Amygdala (tissue), 56 donors: ENCODE measurements at regions not wholly inside any gene's neighbourhood (a gene's known extent, or its start where the extent isn't known, plus 50 kb on each side); places are given as distances from the start of the nearest gene placed in this dataset.

ENCODE experiments used
- DNase-seq, 56 donors: peaks; one replicate each; lab custom pipeline; 2025; lab: John Stamatoyannopoulos, UW

- DNase-seq, result no peak
Observed at GRCh38 chr6:148175550-148176188, 167.0 kb upstream of the SASH1 start.

DNA sequence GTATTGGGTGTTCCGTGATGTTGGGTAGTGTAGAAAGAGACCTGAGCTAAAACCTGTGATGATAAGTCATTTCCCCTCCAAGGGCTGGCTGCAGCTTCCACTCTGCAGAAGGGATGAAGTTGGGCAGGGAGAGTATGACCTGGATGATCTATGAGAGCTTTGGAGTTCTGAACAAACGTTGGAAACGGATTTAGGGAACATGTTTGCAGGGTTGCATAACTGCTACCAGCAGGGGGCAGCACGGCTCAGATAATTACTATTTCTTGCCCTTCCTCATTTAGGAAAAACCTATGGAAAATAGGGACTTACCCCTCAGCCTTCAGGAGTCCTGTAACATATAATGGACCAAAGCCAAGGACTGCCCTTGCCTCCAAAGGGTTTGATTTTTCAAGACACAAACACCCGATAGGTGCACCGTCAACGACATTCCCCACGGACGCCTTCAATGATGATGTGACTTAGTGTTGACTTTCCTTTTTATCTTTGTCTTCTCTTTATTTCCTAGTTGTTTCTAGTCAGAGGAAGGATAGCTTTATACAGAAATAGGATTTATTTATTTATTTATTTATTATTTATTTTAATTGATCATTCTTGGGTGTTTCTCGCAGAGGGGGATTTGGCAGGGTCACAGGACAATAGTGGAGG, 164.9 kb upstream of the SASH1 start:
- peak in 34 of 56 donors; percentile 1 to 83 (median 25) for DNase-seq

DNA sequence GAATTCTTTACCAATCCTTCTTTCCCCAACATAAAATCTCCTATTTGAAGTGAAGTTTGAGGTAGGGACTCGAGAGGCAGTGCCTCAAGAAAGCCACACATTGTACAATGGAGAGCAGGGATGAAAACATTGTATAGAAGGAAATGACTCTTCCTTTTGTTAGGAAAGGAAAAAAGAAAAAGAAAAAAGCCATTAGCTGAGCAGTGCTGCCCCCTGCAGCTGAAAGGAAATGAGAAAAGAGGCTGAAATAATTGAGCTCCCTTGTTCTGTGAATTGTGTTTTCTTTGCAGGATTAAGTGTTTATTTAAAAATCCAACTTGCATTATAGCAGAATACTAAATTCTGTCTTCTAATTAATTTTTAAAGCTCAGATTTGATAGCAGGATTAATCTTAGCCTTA, 162.9 kb upstream of the SASH1 start:
- DNase-seq, result peak in 8 of 56 donors; percentile 1 to 54 (median 6)

DNA sequence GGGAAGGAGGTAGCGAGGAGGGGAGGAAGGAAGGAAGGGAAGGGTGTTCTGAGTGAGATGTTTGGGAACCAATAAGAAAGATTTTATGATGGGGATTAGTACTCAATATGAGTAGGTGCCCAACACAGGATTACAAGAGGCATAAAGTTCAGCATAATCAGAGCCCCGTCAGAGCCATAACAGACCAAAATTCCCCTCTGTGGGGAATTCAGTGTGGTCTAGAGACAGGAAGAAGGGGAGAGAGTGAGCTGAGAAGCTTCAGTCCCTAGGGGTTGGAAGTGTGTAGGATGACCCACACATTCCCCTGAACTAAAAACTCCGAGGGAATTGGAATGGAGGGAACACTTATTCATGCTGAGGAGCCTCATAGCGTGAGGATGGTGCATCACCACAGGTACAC, 160.3 kb upstream of the SASH1 start:
- DNase-seq, result no peak

DNA sequence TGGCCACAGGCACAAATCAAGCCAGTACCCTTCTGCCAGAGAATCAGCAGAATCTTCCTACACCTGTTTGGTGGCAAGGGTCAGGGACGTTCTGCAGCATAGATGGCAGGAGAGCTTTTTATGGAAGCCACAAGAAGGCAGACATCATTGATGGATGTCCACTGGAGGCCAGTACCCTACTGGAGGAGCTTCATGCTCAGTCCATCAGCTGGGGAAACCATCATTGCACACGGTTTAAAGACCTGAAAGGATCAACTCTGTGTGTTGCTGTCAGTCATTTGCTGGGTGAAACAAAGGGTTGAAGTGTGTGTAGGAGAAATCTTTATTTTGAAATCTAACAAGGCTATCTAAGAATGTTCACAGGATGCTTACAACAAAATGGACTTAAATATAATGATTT, 158.9 kb upstream of the SASH1 start:
- DNase-seq, result no peak

GRCh38 chr6:148186916-148187315, 155.7 kb upstream of the SASH1 start:
- no peak for DNase-seq

DNA sequence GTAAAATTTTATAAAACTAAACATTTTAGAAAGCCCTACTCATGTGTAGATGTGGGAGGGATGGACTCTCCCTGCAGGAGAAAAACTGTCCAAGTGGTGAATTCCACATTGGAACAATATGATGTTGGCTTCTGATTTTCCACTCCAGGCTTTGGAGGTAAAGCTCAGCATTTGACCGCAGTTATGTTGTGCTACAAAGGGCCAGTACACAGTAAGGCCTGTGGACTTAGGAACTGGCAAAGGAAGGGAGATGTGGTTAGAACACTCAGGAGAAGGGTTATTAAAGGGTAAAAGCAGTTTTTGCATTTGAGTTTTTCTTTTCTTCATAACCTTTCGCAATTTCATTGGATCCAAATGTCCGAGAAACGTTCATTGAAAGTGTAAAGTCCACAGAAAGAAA, 150.3 kb upstream of the SASH1 start:
- DNase-seq, result no peak

DNA sequence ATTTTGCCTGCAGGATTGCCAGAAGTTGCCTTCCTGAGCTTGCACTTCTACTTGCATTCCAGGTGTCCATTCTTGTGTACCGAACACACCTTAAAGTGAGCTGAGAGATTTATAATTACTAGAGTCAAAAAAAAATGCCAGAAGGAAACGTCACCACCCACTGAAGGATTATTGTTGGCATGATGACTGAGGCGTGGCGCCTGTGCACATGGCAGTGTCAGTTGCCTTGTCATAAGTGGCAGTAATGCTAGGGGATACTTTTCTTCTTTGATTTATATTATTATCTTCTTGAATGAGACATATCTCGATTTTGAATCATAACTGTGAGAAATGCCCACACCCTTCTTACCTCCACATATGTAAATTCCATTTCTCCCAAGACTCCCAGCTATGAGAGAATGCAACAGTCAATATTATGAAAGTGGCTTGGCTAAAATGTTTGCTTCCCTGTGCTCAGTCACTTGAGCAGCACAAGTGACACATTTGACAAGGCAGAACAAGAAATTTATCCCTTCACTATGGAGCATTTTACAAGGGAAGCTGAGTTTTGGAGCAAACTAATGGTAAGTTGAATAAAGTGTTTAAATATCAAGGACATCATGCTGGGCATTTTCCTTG, 149.5 kb upstream of the SASH1 start:
- no peak for DNase-seq

DNA sequence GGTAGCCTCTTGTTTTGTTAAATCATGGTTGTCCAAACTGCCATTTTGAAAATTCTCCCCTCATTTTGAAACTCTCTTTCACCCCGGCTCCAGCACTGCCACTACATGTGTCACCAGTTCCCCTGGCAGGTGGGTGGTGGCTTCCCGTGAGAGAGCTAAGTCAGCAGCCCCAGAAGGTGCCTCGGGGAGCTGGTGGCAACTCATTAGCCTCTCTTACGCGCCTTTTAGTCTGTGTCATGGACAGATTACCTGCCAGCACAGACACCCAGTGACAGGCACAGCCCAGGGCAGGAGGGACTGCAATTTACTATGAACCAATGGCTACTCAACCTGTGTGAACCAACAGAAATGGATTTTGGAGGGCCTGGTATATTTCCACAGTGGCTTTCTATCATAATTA, 147.1 kb upstream of the SASH1 start:
- no peak for DNase-seq

DNA sequence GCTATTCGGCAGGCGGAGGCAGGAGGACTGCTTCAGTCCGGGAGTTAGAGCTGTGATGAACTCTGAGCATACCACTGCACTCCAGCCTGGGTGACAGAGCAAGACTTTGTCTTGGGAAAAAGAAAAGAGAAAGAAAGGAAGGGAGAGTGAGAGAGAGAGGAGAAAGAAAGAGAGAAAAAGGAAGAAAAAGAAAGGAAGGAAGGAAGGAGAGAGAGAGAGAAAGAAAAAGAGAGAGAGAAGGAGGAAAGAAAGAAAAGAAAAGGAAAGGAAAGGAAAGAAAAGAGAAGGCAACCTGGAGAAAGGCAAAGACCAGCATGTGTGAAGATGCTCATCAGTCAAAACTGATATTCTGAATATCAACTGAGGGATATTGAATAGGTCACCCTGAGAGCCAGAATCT, 143.1 kb upstream of the SASH1 start:
- no peak for DNase-seq

GRCh38 chr6:148200293-148200692, 142.3 kb upstream of the SASH1 start:
- peak in 23 of 56 donors; percentile 1 to 69 (median 20) for DNase-seq

DNA sequence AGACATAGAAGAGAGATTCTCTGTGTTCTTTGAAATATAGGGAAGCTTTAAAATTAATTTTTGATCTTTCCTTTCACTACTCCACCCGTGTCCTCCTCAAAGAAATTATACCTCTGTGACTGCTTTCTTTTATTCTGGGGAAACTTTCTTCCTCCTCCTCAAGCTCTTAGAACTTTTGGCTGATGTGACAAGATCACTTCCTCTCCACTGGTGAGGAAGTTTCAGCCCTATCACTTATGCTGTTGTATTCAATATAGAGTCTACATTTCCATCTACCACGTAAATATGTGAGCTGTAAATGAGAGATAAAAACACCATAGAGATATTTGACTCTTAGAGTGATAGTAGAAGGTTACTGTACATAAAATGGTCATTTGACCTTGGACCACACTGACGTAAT, 141.9 kb upstream of the SASH1 start:
- no peak for DNase-seq

DNA sequence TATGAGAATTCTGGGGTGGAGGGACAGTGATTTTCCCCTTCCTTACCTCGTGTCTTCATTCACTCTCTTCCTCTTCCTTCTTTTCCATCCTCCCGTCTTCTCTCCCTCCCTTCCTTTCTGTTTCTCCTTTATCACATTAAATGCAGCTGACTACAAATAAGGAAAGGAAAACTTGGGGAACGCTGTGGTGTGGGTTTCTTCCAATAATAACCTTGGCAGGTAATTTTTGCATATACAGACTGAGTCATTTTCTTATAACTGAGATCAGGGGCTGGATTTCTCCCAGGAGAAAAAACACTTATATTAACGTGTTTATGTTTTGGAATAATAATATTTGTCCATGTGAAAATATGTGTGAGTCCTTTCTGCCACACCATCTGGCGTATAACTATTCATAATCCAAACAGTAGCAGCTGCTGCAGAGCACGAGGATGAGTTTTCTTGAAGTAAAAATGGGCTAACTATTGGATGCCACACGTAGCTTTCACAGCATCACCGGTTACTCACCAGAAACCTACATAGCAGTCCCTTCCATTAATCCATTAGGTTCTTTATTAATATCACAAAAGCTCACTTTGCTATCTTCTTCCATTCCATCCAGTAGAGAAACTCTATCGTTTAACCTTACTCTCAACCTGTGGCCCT, 139.2 kb upstream of the SASH1 start:
- peak in 3 of 56 donors; percentile 3 to 17 (median 7) for DNase-seq

- DNase-seq, result no peak
Observed at GRCh38 chr6:148203970-148204369, 138.7 kb upstream of the SASH1 start.

- no peak for DNase-seq
Observed at GRCh38 chr6:148208298-148208697, 134.3 kb upstream of the SASH1 start.

- DNase-seq, result no peak
Observed at GRCh38 chr6:148211777-148212324, 130.8 kb upstream of the SASH1 start.

DNA sequence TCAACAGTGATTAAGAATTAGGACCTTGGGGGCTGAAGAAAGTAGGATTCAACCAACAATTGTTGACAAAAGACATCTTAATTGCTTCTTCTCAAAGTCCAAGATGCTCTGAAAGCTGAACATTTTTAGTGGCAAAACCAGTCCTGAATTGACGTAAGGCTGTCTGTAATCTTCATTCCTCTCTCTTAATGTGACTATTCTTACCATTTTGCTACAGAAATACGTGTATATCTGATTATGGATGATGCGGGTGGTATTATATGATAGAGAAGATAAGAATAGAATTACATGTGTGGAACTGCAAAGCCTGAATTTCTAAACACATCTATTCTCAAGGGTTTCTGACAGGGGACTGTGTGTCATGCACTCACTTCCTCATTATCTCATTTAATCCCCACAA, 130.3 kb upstream of the SASH1 start:
- DNase-seq, result no peak

DNA sequence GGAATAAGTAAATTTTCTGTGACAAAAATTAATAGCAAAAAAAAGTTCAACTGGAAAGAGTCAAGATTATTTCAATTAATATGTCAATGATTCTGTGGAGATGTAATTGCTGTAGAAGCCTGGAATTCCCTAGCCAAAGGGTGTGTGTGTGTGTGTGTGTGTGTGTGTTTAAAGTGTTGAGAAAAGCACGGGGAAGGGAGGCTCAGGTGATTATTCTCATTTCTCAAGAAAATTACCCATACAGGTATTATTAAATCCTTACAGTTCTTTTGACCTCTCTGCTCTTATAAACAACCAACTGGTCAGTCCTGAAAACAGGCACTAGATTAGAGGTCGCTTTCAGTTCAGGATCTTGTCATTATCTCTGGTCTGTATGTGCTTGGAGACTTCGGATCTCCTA, 129.3 kb upstream of the SASH1 start:
- no peak for DNase-seq

GRCh38 chr6:148214667-148215066, 128.0 kb upstream of the SASH1 start:
- DNase-seq, result no peak

DNA sequence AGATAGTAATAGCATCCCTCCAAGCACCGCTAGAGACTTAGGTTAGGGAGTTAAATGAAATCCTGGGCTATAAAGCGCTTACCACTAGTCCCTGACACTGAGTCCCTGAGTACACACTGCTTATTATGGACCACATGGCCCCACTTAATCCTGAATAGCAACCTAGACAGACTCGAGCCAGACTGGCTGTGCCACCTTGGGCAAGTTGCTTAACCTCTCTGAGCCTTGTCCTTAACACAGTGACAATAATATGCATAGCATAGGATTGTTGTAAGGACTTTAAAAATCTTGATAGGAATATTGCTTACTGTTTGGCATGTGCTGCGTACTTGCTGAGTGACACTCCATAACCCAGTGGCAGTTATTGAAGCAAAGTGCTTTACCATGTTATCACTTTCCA, 125.6 kb upstream of the SASH1 start:
- DNase-seq, result no peak

DNA sequence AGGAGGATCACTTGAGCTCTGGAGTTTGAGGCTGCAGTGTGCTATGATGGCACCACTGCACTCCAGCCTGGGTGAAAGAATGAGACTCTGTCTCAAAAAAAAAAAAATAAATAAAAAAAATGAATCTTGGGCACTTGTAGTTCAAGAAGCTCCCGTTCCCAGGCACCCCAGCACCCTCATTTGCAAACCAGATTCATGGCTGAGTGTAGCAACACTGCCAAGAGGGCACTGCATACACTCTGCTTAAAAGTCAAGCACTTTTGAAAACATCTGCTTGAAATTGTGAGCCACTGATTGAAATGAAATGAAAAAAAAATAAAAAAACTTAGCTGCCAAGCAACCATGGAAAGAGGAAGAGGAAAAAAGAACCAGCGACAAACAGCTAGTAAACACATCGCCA, 124.7 kb upstream of the SASH1 start:
- DNase-seq, result peak in 1 of 56 donors; percentile 11
